ENCODE measurements at regions not wholly inside any gene's neighbourhood (a gene's known extent, or its start where the extent isn't known, plus 50 kb on each side); places are given as distances from the start of the nearest gene placed in this dataset.

DNA sequence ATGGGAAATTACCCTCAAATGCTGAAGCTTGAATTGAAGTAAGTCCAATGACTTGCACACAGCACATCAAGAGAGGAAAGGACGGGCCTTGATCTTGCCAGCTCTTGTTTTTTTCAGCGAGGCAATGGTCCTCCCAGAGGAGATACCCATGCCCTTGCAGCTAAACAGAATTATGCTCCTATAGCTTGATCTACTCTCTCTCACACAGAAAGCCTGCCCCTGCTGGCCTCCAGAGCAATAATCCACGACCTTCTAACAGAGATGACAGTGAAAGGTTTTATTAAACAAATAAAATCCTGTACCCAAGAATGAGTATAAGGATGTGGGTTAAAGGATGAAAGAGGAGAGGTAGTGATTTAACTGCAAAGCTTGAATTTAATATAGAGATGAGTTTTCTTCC lies 268.0 kb downstream of the ADRA2A start:
- TF ChIP-seq, protein P1, sequence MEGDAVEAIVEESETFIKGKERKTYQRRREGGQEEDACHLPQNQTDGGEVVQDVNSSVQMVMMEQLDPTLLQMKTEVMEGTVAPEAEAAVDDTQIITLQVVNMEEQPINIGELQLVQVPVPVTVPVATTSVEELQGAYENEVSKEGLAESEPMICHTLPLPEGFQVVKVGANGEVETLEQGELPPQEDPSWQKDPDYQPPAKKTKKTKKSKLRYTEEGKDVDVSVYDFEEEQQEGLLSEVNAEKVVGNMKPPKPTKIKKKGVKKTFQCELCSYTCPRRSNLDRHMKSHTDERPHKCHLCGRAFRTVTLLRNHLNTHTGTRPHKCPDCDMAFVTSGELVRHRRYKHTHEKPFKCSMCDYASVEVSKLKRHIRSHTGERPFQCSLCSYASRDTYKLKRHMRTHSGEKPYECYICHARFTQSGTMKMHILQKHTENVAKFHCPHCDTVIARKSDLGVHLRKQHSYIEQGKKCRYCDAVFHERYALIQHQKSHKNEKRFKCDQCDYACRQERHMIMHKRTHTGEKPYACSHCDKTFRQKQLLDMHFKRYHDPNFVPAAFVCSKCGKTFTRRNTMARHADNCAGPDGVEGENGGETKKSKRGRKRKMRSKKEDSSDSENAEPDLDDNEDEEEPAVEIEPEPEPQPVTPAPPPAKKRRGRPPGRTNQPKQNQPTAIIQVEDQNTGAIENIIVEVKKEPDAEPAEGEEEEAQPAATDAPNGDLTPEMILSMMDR (IDR thresholded peaks at IDR 0.05) = peak in 2 of 6 experiments; percentile 6 to 18
- TF ChIP-seq POLR2A (IDR thresholded peaks at IDR 0.05) = no peak
